ENCODE measurements at regions not wholly inside any gene's neighbourhood (a gene's known extent, or its start where the extent isn't known, plus 50 kb on each side); places are given as distances from the start of the nearest gene placed in this dataset.

DNA sequence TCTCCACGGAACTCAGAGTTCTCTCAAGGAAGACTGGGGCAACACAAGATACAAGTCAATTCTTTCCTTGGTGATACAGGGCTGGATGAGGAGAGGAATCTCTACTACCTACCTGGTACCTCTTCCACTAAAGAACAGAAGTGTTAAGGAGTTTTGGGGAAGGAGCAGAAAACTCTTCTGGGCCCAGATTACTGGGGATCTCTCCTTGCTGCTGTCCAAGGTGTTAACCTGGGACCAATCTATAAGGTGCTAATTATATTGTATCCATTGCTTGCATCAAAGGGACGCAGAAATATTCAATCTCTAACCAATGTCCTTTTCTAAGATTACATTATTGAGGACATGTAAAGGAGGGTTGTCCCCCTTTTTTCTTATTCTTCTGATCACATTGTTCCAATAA is 1102.5 kb downstream of the AMY1C start:
- TF ChIP-seq, protein P1, sequence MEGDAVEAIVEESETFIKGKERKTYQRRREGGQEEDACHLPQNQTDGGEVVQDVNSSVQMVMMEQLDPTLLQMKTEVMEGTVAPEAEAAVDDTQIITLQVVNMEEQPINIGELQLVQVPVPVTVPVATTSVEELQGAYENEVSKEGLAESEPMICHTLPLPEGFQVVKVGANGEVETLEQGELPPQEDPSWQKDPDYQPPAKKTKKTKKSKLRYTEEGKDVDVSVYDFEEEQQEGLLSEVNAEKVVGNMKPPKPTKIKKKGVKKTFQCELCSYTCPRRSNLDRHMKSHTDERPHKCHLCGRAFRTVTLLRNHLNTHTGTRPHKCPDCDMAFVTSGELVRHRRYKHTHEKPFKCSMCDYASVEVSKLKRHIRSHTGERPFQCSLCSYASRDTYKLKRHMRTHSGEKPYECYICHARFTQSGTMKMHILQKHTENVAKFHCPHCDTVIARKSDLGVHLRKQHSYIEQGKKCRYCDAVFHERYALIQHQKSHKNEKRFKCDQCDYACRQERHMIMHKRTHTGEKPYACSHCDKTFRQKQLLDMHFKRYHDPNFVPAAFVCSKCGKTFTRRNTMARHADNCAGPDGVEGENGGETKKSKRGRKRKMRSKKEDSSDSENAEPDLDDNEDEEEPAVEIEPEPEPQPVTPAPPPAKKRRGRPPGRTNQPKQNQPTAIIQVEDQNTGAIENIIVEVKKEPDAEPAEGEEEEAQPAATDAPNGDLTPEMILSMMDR (IDR thresholded peaks at IDR 0.05; ENCODE audit: low read depth), result no peak

DNA sequence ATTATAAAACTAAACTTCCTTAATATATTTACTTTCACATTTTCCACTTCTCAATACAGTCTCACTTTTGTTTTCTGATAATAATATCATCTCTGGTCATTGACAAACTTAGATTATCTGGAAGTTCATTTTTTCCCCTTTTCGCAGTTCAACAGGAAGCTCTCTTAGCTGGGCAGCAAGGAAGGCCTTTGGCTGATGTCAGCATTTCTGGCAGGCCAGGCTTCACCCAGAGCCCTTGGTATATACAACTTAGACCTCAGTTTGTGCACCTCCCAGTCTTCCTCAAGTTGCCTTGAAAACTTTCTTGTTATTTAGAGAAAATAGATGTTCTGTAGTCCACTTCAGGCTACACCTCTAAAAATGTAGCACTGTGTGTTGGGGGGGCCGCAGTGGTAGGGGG is 1103.6 kb downstream of the AMY1C start:
- TF ChIP-seq, protein P1 (IDR thresholded peaks at IDR 0.05; ENCODE audit: low read depth), result no peak

DNA sequence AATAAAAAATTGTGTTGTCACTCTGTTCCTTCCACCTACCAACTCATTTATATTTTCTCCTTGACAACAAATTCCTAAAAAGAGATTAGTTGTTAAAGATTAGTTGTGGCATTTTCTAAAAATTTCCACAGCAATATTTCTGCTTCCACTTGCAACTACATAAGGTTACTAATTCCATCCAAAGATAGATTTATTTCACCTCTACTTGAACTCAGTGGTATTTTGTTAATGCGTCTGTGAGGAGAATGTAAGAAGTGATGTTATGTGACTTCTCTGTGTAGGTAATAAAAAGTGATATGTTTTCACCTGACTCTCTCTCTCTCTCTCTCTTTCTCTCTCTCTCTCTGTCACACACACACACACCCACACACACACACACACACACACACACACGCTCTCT is 1104.8 kb downstream of the AMY1C start:
- TF ChIP-seq, protein P1 (IDR thresholded peaks at IDR 0.05; ENCODE audit: low read depth), result no peak

DNA sequence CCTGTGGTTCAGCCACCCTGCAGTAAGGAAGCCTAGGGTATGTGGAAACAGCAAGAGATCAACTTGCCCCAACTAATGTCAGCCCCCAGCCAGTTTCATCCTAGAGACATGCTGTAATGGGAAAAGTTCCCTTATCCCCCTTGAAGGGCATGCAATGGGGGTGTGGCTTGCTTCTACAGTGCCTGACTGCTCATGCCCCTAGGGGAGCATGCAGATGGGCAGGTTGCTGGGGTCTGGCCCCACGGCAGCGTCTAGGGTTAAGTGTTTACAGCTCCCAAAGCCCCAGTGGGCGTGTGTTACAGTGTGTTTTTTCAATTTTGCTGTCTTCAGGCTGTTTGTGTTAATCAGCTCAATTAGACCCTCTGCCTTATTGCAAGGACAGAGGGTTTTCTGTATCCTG is 1105.9 kb downstream of the AMY1C start:
- TF ChIP-seq, protein P1 (IDR thresholded peaks at IDR 0.05; ENCODE audit: low read depth), result no peak

DNA sequence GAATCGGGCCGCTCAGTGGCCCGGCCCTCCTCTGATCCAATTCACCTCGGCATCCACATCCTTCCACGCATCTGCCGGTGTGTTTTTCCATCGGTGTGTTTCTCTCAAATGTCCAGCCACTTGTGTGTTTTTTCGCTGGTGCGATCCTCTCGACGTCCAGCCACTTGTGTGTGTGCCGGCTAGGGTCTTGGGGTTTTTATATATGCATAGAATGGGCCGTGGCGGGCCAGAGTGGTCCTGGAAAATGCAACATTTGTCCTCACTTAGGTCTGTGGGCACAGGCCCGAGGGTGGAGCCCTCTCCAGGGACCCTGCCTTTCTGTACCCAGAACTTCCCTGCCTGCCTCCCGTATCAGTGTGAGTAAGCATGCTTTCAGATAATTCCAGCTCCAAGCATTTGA is 1106.4 kb downstream of the AMY1C start:
- TF ChIP-seq, protein P1 (IDR thresholded peaks at IDR 0.05; ENCODE audit: low read depth), result no peak

DNA sequence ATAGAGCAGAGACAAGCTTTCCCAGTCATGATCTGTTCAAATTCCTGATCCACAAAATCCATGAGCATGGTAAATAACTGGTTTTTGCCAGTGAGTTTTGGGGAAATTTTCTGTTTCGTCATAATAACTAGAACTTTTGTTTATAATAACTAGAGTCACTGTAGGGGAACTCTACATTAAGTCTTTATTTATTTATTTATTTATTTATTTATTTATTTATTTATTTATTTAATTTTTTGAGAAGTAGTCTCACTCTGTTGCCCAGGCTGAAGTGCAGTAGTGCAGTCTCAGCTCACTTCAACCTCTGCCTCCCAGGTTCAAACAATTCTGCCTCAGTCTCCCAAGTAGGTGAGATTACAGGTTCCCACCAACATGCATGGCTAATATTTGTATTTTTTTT is 1106.8 kb downstream of the AMY1C start:
- TF ChIP-seq, protein P1 (IDR thresholded peaks at IDR 0.05; ENCODE audit: low read depth), result no peak

DNA sequence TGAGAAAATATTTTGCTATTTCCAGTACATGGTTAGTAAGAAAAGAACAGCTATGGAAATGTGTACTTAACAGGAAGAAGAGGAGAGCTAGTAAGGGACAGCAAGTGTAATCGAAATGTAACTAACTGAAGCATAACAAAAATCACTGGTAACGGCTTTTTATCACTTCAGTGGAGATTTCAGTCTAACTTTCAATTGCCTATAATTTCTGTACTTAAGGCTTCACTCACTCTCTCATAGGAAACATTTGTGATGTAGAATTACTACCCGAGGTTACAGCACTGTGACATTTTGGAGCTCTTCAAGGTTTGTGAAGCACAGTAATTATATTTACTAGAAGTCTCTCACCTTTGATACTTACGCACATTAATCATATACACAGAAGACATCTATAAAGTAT is 1119.1 kb downstream of the AMY1C start:
- TF ChIP-seq, protein P1 (IDR thresholded peaks at IDR 0.05; ENCODE audit: low read depth), result no peak
